ENCODE measurements at regions not wholly inside any gene's neighbourhood (a gene's known extent, or its start where the extent isn't known, plus 50 kb on each side); places are given as distances from the start of the nearest gene placed in this dataset.

GRCh38 chr6:74689601-74690000 is 516.3 kb downstream of the COL12A1 start:
- DNase-seq (ENCODE audit: low read depth, low spot score), result no peak
- no peaks in the 10 kb centered on the region for H3K36me3 ChIP-seq (ENCODE audit: insufficient read depth, insufficient read length, low read length)
- no peak overlapping the region for H3K4me3 ChIP-seq (ENCODE audit: insufficient read length, low read depth)
- H3K27me3 ChIP-seq (ENCODE audit: insufficient read depth, insufficient read length), result no peaks in the 10 kb centered on the region
- H3K9ac ChIP-seq (ENCODE audit: insufficient read length, low read depth), result no peak overlapping the region
- TF ChIP-seq ZNF274 (IDR thresholded peaks at IDR 0.05; ENCODE audit: low read depth, low read length) (no peak), SUZ12 (IDR thresholded peaks at IDR 0.05; ENCODE audit: extremely low read depth, insufficient read depth, insufficient read length) (no peak), YY1 (IDR thresholded peaks at IDR 0.05; ENCODE audit: insufficient read depth, insufficient read length) (no peak)
- H3K9me3 ChIP-seq (ENCODE audit: insufficient read depth, low read length), result no peaks in the 10 kb centered on the region
- no peaks in the 10 kb centered on the region for H3K4me1 ChIP-seq (ENCODE audit: insufficient read depth, insufficient read length)

GRCh38 chr6:74677463-74677862 is 528.4 kb downstream of the COL12A1 start:
- TF ChIP-seq YY1 (IDR thresholded peaks at IDR 0.05; ENCODE audit: insufficient read depth, insufficient read length), result no peak
- Histone ChIP-seq H3K4me1 (ENCODE audit: insufficient read depth, insufficient read length) (no peaks in the 10 kb centered on the region), H3K4me3 (ENCODE audit: insufficient read length, low read depth) (no peak overlapping the region), H3K9me3 (ENCODE audit: insufficient read depth, low read length) (no peaks in the 10 kb centered on the region), H3K27me3 (ENCODE audit: insufficient read depth, insufficient read length) (no peaks in the 10 kb centered on the region), H3K9ac (ENCODE audit: insufficient read length, low read depth) (no peak overlapping the region), H3K36me3 (ENCODE audit: insufficient read depth, insufficient read length, low read length) (no peaks in the 10 kb centered on the region)
- no peak for DNase-seq (ENCODE audit: low read depth, low spot score)

DNA sequence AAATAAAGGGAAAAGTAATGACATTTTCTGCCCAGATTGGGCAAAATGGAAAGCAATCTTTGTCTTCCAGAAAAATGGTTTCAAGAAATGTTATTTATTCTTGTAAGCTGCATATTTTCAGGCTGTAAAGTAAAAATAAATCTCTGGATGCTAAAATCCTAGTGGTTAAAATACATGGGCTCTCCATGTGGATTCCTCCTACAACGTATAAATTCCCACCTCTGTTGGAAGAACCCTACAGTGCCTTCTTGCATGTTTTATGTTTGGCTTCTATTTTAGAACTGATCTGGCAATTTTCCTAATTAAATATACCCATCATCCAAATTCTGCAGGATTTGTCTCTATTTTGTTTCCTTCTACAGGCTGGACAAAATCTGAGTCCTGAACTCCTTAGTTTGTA is 528.9 kb downstream of the COL12A1 start:
- H3K4me1 ChIP-seq (ENCODE audit: insufficient read depth, insufficient read length), result no peaks in the 10 kb centered on the region
- H3K4me3 ChIP-seq (ENCODE audit: insufficient read length, low read depth), result no peak overlapping the region
- H3K9me3 ChIP-seq (ENCODE audit: insufficient read depth, low read length), result no peaks in the 10 kb centered on the region
- DNase-seq (ENCODE audit: low read depth, low spot score), result no peak
- no peaks in the 10 kb centered on the region for H3K27me3 ChIP-seq (ENCODE audit: insufficient read depth, insufficient read length)
- H3K36me3 ChIP-seq (ENCODE audit: insufficient read depth, insufficient read length, low read length), result no peaks in the 10 kb centered on the region
- no peak overlapping the region for H3K9ac ChIP-seq (ENCODE audit: insufficient read length, low read depth)
- TF ChIP-seq YY1 (IDR thresholded peaks at IDR 0.05; ENCODE audit: insufficient read depth, insufficient read length), result no peak

GRCh38 chr6:74674377-74674776 is 531.5 kb downstream of the COL12A1 start:
- Histone ChIP-seq H3K4me1 (ENCODE audit: insufficient read depth, insufficient read length) (no peaks in the 10 kb centered on the region), H3K4me3 (ENCODE audit: insufficient read length, low read depth) (no peak overlapping the region), H3K9ac (ENCODE audit: insufficient read length, low read depth) (no peak overlapping the region), H3K27me3 (ENCODE audit: insufficient read depth, insufficient read length) (no peaks in the 10 kb centered on the region), H3K36me3 (ENCODE audit: insufficient read depth, insufficient read length, low read length) (no peaks in the 10 kb centered on the region), H3K9me3 (ENCODE audit: insufficient read depth, low read length) (no peaks in the 10 kb centered on the region)
- DNase-seq (ENCODE audit: low read depth, low spot score), result no peak
- TF ChIP-seq ZNF274 (IDR thresholded peaks at IDR 0.05; ENCODE audit: low read depth, low read length), result no peak
- no peak for TF ChIP-seq YY1 (IDR thresholded peaks at IDR 0.05; ENCODE audit: insufficient read depth, insufficient read length)
- TF ChIP-seq SUZ12 (IDR thresholded peaks at IDR 0.05; ENCODE audit: extremely low read depth, insufficient read depth, insufficient read length), result no peak

DNA sequence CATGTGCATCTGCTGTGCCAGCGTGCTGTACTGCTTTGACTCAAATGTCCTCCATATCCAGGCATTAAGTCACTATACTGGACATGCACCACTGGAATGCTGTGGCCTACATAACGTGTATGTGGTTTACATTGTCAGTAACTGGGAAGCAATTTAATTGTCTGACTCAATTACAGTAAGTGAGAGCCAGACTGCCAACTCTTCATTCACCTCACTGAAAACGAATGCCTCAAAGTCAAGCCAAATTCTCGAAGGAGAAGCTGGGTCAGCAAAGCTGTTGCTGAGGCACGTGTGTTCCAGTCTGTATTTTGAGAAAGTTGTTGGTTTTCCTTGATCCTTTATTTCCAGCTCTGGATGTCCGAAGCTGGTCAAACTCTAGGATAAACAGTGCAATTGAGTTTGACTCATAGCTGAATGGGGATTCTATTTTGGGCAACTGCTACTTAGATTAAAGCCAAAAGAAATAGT is 534.3 kb downstream of the COL12A1 start:
- no peak overlapping the region for H3K9ac ChIP-seq (ENCODE audit: insufficient read length, low read depth)
- H3K9me3 ChIP-seq (ENCODE audit: insufficient read depth, low read length), result no peaks in the 10 kb centered on the region
- DNase-seq (ENCODE audit: low read depth, low spot score), result no peak
- no peaks in the 10 kb centered on the region for H3K27me3 ChIP-seq (ENCODE audit: insufficient read depth, insufficient read length)
- H3K4me1 ChIP-seq (ENCODE audit: insufficient read depth, insufficient read length), result no peaks in the 10 kb centered on the region
- no peak overlapping the region for H3K4me3 ChIP-seq (ENCODE audit: insufficient read length, low read depth)
- H3K36me3 ChIP-seq (ENCODE audit: insufficient read depth, insufficient read length, low read length), result no peaks in the 10 kb centered on the region
- no peak for TF ChIP-seq ZNF274 (IDR thresholded peaks at IDR 0.05; ENCODE audit: low read depth, low read length)
- no peak for TF ChIP-seq SUZ12 (IDR thresholded peaks at IDR 0.05; ENCODE audit: extremely low read depth, insufficient read depth, insufficient read length)
- TF ChIP-seq YY1 (IDR thresholded peaks at IDR 0.05; ENCODE audit: insufficient read depth, insufficient read length), result no peak

GRCh38 chr6:74658391-74658790 is 547.5 kb downstream of the COL12A1 start:
- H3K4me3 ChIP-seq (ENCODE audit: insufficient read length, low read depth), result no peak overlapping the region
- H3K9ac ChIP-seq (ENCODE audit: insufficient read length, low read depth), result no peak overlapping the region
- DNase-seq (ENCODE audit: low read depth, low spot score), result no peak
- H3K4me1 ChIP-seq (ENCODE audit: insufficient read depth, insufficient read length), result no peaks in the 10 kb centered on the region
- no peaks in the 10 kb centered on the region for H3K36me3 ChIP-seq (ENCODE audit: insufficient read depth, insufficient read length, low read length)
- TF ChIP-seq ZNF274 (IDR thresholded peaks at IDR 0.05; ENCODE audit: low read depth, low read length) (no peak), SUZ12 (IDR thresholded peaks at IDR 0.05; ENCODE audit: extremely low read depth, insufficient read depth, insufficient read length) (no peak), YY1 (IDR thresholded peaks at IDR 0.05; ENCODE audit: insufficient read depth, insufficient read length) (no peak)
- no peaks in the 10 kb centered on the region for H3K9me3 ChIP-seq (ENCODE audit: insufficient read depth, low read length)
- H3K27me3 ChIP-seq (ENCODE audit: insufficient read depth, insufficient read length), result no peaks in the 10 kb centered on the region

GRCh38 chr6:74657931-74658330 is 547.9 kb downstream of the COL12A1 start:
- Histone ChIP-seq H3K4me3 (ENCODE audit: insufficient read length, low read depth) (no peak overlapping the region), H3K4me1 (ENCODE audit: insufficient read depth, insufficient read length) (no peaks in the 10 kb centered on the region), H3K27me3 (ENCODE audit: insufficient read depth, insufficient read length) (no peaks in the 10 kb centered on the region), H3K36me3 (ENCODE audit: insufficient read depth, insufficient read length, low read length) (no peaks in the 10 kb centered on the region), H3K9ac (ENCODE audit: insufficient read length, low read depth) (no peak overlapping the region), H3K9me3 (ENCODE audit: insufficient read depth, low read length) (no peaks in the 10 kb centered on the region)
- no peak for TF ChIP-seq SUZ12 (IDR thresholded peaks at IDR 0.05; ENCODE audit: extremely low read depth, insufficient read depth, insufficient read length)
- DNase-seq (ENCODE audit: low read depth, low spot score), result no peak

DNA sequence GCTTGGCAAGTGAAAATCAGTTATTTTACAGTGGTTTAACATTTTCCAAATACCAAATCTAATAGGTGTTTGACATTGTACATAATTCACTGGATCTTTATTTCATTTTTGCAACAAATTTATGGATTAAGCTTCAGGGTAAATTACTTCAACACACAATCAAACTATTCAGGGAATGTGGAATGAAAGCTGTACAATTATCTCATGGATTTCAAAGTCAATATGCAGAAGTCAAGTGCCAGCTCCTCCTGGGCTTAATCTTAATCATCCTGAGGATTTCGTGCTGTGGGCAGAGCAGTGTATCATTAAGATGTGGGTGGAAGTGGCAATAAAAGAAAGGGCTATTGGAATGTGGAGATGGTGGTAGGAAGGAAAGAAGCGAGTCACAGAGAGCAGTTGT is 548.8 kb downstream of the COL12A1 start:
- TF ChIP-seq ZNF274 (IDR thresholded peaks at IDR 0.05; ENCODE audit: low read depth, low read length) (no peak), SUZ12 (IDR thresholded peaks at IDR 0.05; ENCODE audit: extremely low read depth, insufficient read depth, insufficient read length) (no peak), YY1 (IDR thresholded peaks at IDR 0.05; ENCODE audit: insufficient read depth, insufficient read length) (no peak)
- no peak overlapping the region for H3K4me3 ChIP-seq (ENCODE audit: insufficient read length, low read depth)
- H3K36me3 ChIP-seq (ENCODE audit: insufficient read depth, insufficient read length, low read length), result no peaks in the 10 kb centered on the region
- no peaks in the 10 kb centered on the region for H3K9me3 ChIP-seq (ENCODE audit: insufficient read depth, low read length)
- no peaks in the 10 kb centered on the region for H3K27me3 ChIP-seq (ENCODE audit: insufficient read depth, insufficient read length)
- no peak overlapping the region for H3K9ac ChIP-seq (ENCODE audit: insufficient read length, low read depth)
- DNase-seq (ENCODE audit: low read depth, low spot score), result no peak
- H3K4me1 ChIP-seq (ENCODE audit: insufficient read depth, insufficient read length), result no peaks in the 10 kb centered on the region

Measured in NT2/D1 (cell line).